NCI-H2081 (cell line): ENCODE measurements at regions not wholly inside any gene's neighbourhood (a gene's known extent, or its start where the extent isn't known, plus 50 kb on each side); places are given as distances from the start of the nearest gene placed in this dataset.
"Not testable (repeated sequence)": the region's sequence is repeated elsewhere in the genome, so short reads cannot be mapped to it uniquely, and the experiment has no call there.

Experiments
- DNase-seq, 2 experiments: peaks; one replicate each; lab custom pipeline; 2025; lab: John Stamatoyannopoulos, UW

DNA sequence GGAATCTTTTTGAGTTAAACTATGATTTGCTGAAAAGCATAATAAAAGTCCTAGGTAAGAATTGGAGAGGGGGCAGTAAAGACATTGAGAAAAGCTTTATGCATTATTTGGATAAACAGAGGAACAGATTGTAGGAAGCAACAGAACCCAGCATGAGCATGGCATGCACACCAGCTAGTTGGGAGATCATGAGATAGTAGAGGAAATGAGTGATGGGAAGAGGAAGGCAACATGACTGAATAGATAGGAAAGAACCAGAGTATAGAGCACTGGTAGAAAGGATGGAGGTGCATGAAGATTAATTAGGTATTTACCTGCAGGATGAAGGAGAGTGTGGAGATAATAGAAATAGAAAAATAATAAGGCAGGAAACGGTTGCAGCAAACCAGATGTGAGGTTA is 248.5 kb upstream of the LMO3 start:
- DNase-seq: no peak

DNA sequence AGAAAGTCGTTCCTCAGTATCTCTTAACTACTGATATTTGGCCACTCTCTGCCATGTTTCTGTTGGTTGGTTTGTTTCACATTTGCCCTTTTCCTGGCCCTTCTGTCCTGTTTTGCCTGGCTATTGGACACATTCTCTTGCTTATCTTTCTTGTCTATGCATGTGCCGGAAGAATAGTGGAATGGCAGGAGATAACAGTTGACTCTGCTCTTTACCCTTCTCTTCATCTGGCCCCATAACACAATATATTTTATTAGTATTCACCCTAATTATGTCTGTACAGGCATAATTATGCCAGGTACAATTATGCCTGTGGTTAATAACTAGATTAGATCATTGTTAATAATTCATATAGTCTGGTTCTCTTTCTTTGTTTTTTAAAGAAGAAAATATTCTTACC is 243.5 kb upstream of the LMO3 start:
- no peak for DNase-seq

DNA sequence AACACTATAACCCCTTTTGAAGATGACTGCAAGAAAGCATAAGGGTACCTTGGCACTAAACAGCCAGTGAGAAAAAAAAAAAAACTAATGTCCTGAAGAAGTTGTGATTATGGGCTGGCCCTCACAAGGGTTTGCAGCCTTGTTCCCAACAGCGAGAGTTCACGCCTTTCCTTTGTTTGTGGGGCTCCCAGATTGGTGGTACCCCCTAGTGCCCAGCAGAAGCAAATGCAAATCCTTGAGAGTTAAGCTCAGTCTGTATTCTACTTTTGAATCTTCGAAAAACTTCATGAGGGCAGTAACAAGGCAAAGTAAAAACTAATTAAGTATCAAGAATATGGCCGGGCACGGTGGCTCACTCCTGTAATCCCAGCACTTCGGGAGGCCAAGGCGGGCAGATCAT is 238.9 kb upstream of the LMO3 start:
- DNase-seq: no peak

DNA sequence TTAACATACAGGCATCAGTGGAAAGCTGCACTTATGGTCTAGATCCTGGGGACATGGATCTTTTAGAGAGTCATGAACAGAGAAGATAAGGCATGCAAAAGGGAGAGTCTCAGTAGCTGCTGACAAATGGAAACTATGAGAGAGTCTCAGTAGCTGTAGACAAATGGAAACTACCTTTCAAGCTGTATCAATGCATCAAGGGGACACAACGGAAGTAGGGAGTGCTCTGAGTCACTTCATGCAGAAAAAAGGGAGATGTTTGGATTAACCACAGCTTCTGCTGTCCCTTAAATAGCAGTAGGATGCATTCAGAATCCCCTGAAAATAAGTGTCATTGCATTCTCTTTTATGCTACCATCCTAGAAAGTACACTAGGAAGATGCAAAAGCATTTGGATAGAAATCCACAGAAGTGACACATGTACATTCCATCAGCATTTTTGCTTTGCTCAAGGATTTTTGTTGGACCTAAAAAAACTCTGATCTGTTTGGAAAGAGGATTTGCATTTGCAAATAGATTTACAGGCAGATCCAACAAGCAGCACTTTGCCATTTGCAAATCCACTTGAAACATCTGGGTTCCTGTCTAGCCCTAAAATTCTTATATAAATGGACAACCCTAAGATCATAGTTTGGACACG is 227.5 kb upstream of the LMO3 start:
- DNase-seq: no peak

DNA sequence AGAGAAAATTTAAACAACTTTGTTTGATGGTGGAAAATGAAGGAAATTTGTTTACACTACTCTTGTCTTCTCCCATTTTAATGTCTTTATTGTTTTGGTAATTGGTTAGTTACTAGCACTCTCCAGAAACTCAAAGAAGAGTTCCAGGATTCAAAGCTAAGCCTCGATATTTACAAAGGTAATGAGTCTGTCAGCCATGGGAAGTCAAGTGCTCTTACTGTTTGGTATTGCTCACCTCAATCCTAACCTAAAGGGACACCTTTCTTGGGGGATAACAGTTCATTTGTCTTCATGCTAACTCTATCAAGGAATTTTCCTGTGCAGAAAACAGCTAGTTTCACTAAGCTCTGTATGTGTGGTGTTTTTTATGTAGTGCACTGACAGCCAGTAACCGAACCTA is 222.9 kb upstream of the LMO3 start:
- DNase-seq: no peak

DNA sequence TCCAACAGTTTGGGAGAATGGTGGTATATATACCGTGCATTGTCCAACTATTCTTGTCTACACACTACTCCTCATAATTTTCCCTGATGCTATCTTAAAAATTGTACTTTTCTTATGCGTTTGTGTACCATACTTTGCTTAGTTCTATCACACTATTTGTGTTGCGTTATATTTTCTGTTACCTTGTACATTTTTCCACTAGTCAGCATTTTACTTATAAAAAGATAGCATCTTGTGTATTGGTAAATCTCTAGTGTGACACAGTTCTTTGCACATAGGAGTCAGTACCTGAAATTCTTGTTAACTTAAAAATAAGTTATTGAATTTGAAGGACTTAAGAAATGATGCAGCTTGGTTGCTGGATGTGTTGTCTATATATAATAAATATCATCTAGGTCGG is 201.8 kb upstream of the LMO3 start:
- DNase-seq: no peak

DNA sequence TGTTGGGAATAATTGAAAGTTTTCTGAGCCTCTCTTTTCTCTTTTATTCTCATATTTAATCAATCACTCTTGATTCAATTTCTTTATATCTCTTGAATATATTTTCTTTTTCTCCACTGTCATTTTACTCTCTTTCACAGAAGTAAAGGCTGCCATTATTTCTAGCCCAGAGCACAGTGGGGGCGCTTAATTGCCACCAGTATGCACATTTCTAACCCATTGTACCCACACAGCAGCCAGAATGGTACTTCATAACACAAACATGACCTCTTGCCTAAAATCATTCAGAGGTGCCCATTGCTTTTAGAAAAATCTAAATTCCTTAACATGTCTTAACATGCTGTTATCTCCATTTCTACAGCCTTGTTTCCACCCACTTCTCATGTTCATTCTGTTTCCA is 190.2 kb upstream of the LMO3 start:
- no peak for DNase-seq

DNA sequence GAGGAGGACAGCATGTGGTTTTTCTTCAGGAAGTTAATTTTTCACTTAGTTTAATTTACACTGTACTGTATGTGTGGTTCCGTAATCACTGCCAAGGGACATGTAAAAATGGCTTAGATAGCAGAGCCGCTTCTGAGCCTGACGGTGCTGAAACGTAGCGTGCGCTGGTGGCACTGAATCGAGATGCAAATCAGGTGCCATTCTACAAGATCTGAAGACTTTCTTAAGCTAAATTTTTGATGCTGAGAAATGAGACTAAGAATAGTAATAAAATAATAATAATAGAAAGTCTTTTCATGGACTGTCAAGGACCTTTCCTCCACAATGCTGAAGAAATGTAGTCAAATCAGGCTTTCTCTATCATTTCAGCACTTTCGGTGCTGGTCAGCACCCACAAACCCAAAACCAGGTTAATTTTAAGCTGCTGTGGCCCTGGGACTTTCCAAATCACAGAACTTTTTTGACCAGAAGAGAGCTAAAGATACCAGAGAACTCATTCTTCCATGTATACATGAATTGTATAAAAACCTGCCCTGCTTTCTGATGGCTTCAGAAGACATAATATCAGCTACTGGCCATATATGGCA is 183.3 kb upstream of the LMO3 start:
- DNase-seq: no peak

DNA sequence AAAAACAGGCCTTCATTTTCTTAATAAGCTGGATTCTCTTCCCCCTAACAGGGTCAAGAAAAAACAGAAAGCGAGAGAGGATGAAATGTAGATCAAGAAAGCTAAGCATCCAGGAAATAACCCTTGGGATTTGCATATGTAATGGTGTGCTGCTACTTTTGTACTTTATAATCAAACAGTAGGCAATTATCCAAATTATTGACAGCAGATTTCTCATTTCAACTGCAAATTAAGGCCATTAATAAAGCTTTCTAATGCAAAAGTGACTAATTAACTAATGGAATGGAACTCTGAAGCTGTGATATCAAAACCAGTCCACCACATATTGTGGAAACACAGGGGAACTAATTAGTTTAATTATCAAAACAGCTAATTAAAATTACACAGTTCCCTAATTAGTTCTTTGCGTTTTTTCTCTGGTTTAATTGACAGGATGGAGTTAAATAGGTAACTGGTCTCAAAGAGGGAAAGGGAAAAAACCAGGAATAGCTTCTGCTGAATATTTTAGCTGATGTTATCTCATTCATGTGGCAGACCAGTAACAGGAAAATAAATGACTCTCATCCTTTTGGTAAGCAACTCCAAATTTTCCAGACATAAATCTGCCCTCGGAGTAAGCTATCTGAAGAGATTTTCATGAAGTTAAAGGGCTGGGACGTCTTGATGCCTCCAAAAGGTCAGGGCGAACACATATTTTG is 182.7 kb upstream of the LMO3 start:
- DNase-seq: no peak

DNA sequence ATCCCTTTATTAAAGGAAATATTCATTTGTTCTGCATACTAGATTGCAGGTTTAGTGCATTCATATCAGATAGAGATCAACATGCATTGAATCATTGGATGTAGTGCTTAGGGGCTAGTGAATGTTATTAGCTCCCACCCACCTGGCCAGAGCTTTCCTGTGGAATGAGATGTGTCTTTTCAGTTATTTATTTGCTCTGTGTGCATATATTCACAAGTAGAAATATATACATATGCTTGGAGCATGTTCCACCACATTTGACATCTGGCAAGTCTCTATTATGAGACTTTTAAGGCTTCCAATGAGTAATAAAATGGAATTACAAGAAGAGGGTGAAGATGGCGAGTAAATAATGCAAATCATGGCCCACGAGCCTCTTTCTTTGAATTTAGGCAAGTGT is 180.0 kb upstream of the LMO3 start:
- no peak for DNase-seq

DNA sequence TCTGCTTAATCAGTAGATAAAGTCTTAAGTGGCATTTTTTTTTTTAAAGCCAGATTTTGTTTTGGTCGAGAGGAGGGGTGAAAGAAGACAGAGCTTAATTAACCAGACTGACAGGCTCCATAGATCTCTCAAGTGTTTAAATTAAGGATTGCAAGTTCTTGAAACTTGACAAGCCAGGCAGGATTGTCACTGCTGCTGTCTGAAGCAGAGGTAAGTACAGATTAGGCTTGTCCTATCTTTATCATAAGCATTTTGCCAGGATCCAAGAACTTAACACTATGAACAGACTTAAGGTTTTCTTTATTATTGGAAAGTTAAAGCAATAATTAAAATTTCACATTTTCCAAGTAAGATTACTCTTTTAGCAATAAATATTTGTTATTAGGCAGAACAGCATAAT is 179.6 kb upstream of the LMO3 start:
- no peak for DNase-seq

DNA sequence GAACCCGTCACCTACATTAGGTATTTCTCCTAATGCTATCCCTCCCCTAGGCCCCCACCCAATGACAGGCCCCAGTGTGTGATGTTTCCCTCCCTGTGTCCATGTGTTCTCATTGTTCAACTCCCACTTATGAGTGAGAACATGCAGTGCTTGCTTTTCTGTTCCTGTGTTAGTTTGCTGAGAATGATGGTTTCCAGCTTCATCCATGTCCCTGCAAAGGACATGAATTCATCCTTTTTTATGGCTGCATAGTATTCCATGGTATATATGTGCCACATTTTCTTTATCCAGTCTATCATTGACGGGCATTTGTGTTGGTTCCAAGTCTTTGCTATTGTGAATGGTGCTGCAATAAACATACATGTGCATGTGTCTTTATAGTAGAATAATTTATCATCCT is 163.2 kb upstream of the LMO3 start:
- not testable (repeated sequence) for DNase-seq

DNA sequence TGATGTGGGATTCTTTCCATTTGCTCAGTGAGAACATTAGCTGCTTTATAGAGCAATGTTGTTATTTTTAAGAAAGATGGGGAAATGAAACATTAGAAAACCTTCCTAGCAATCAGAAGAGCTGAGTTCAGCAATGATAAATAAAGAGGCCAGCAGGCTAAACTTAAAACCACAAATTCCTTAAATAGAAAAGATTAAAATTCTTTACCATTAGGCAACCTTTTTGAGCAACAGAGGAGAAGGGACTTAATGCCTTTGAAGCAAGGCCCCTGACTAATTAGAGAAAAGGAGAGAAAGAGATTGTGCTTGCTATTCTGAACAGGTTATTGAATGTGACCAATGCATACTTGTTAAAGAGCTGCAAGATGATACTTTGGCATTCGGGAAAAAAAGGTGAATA is 160.8 kb upstream of the LMO3 start:
- no peak for DNase-seq

DNA sequence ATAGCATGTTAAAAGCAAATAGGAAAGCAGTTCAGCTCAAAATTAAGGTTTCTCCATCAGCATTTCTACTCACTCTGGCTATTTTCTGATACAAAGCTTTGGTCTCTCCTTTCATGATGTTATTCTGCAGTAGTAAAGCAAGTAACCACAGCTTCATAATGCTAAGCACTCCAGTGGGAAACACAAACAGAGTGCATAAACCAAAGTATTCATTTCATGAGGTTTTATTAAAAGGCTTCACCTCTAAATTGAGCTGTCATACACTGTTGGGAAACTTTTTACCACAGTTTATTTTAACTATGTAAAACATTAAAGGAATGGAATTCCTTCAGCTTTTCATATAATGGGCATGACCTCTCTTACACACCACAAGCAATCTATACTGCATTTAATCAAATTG is 157.9 kb upstream of the LMO3 start:
- no peak for DNase-seq

DNA sequence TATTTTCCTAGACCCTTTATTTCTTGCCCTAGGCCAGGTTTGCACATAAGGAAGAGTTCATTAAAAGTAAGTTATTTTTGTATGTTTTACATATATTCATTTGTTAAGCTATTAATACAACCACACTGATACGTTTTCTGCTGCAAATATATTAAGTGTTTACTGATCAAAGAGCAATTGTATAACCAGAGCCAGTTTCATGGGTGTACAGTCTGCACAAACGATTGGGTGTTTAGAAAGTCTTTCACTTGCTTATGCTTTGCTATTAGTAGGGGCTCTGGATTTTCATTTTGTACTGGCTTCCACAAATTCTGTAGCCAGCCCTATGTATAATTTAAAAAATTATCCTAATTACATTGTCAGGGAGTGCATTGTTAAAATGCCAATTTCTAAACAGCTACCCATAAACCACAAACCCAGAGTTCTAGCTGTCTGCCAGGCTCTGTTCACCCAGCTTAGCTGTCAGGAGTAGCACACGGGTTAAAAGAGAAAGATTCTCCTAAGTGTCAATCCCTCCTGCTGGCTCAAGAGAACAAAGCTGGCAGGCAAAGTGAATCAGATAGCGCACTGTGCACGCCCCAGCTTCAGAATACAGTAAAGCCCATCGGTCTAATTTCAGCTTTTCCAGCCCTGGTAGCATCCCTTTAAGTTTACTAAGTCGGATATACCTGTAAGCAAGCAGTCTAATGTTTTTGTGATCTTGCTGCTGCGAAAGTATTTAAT is 151.0 kb upstream of the LMO3 start:
- DNase-seq: peak; percentile 45 to 71

DNA sequence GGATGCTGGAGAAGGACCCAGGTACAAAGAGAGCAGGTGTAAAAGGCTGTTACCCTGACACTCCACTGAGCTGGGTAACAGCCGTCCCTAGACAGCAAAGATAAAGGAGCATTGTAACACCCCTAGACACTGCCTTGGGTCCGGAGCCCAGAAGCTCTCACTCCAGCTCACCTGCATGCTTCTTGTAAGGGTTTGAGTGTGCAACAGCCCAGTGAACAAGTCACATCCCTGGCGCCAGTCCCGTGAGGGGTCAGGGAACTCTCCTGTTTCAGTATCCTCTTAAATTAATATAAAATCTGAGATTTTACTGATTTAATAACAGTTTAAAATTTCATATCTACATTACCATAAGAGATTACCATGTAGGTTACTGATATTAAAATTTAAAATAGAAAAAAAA is 124.8 kb upstream of the LMO3 start:
- DNase-seq: no peak

DNA sequence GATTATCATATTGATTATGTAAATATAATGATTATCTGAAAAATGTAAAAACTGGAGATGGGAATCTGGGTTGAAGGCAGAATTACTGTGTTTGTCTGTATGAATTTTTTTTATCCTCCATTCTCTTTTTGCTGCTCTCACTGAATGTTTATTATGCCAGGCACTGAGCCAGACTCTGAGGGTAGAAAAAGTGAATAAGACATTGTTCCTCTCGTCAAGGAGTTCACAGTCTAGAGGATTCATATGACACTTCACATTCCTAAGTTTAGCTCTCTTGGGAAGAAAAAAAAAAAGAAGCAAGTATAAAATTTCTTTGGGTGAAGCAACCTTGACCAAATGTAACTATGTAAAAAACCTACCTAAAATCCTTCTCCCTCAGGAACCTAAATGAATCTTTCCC is 120.9 kb upstream of the LMO3 start:
- DNase-seq: no peak

DNA sequence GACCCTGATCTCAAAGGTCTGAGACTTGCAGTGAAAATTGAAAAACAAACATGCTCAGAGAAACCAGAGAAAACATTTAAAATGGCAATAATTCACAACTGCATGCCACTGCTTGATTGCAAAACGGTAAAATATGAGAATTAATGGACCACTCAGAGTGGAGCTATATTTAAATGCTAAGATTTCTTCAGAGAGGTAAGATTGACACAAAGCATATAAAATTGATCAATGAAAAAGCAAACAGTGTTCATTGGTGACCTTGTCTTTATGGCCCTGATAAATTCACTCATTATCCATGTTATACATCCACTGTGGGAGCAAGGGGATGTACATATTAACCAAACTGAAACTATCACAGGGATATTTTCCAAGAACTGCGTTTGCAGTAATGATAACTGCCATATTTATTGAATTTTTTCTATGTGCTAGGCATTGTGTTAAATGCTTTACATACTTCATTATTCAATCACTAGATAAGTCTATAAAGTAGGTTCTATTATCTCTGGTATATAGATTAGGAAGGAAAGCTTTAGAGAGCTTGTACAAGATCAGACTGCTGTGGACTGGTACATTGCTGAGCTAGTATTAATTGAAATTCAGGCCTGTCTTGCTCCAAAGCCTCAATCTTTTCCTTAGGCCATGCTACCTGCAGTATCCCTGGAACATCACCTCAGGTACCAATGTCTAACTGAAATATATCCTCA is 113.9 kb upstream of the LMO3 start:
- DNase-seq: no peak

DNA sequence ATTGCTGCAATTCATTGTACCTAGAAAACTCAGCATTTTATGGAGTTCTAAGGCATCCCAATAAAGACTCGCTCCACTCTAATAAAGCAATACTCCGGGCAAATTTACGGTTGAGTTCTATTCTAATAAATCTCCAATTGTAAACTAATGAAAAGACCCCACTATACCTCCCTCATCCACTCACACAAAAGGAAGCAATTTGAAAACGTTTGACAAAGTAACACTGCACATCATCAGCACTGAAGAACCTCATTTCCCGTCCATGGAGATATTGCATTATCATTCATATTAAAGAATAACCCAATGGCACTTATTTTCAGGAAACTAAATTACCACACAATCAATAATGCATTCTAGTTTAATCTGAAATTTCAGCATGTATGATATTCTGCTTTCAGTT is 111.0 kb upstream of the LMO3 start:
- no peak for DNase-seq

DNA sequence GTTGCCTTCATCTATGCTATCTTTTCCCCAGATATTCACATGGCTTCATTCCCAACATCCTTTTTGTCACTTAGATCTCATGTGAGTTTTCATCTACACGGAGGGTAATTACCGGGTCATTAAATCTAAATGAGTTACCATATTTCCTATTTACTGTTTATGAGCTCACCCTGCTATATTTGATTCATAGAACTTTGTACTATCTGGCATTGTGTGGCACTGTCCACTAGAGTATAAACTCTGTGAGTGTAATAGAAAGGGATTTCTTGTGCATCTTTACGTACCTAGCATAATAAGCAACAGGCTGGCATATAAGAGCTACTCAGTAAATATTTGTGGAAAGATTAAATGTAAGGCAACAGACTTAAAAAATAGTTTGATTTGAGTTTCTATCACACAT is 86.1 kb upstream of the LMO3 start:
- DNase-seq: no peak

DNA sequence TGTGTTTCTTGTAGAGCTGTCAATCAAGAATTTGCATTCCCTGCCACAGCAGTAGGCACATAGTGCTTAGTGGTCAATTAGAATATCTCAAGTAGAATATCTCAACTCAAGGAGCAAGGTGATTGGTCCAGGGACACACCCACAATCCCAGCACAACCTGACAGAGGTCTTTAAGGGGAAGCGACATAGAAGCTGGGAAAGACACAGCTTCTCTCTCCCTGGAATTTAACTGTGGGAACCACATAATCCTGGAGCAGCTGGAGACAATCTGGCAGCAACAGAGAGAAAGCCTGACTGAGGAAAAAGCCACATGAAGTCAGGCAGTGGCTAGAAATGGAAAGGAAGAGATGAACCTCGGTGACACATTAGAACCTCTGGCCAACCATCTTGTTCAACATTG is 85.7 kb upstream of the LMO3 start:
- no peak for DNase-seq

DNA sequence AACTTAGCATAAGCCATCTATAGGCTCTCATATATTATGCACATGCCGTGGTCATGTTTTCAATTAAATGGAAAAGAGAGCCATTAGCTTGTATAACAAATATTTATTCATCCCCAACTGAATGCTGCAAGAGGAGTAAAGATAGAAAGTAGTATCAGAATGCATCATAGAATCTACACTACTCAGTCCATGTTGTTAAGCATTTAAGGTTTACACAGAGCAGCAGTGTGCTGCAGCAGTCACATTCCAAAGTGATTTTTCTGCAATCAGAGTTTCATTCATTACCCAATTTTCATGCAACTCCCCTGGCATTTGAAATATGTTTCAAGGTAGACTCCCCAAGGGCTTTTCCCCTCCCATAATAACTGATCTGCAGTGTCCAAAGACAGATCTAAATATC is 82.2 kb upstream of the LMO3 start:
- DNase-seq: no peak

DNA sequence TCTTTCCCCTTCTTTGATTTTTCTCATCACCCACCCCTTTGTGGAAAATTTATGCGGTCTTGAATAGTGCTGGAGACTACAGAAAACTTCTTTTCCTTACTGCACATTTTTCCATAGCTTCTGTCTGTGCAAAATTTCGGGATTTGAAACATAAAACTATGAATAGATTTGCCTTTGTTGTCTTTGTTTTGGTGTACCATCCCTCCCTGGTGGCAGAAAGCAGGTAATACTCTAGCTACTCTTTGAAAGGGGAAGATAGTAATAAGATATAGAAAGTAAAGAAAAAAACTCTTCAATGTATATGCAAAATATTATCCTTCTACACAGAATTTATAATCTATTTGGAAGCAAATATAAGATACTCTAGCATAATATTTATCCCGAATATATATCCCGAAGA is 79.1 kb upstream of the LMO3 start:
- DNase-seq: peak in 1 of 2 experiments; percentile 19
